Loucy (cell line): ENCODE measurements at regions not wholly inside any gene's neighbourhood (a gene's known extent, or its start where the extent isn't known, plus 50 kb on each side); places are given as distances from the start of the nearest gene placed in this dataset.

Experiments used
- CTCF ChIP-seq: fragments of 200-600 bp; sonication (generic); conservative IDR thresholded peaks from 2 replicates; pipeline ENCODE4 v1.5.1; 2014; ENCODE audit warnings: mild to moderate bottlenecking, antibody characterized with exemption, low read length
- EZH2phosphoT487 ChIP-seq: fragments of 200-600 bp; IDR thresholded peaks from 2 replicates; pipeline ENCODE4 v1.6.1; 2018; ENCODE audit warnings: antibody characterized with exemption, mild to moderate bottlenecking, moderate library complexity, borderline replicate concordance

- TF ChIP-seq CTCF (no peak), EZH2phosphoT487 (no peak)
These were observed 85.2 kb downstream of the DLL1 start for GRCh38 chr6:170205534-170206316.
